Activated CD4-positive, alpha-beta T cell treated with anti-CD3 and anti-CD28 coated beads, Interleukin-2, amount 50 U/mL, for 1 hour (primary cell): ENCODE measurements at regions not wholly inside any gene's neighbourhood (a gene's known extent, or its start where the extent isn't known, plus 50 kb on each side); places are given as distances from the start of the nearest gene placed in this dataset.
"Not testable (repeated sequence)": the region's sequence is repeated elsewhere in the genome, so short reads cannot be mapped to it uniquely, and the experiment has no call there.

ENCODE experiments used
- DNase-seq: peaks from one replicate; pipeline ENCODE4 v3.0.0-alpha.2; 2020

- DNase-seq = no peak
Observed at GRCh38 chr16:86337581-86338402, 172.5 kb upstream of the FOXF1 start.

- DNase-seq = no peak
Observed at GRCh38 chr16:86338403-86339115, 171.8 kb upstream of the FOXF1 start.

GRCh38 chr16:86342161-86342834, 168.0 kb upstream of the FOXF1 start:
- no peak for DNase-seq

- no peak for DNase-seq
Observed at GRCh38 chr16:86343027-86343795, 167.1 kb upstream of the FOXF1 start.

GRCh38 chr16:86343796-86344585, 166.3 kb upstream of the FOXF1 start:
- no peak for DNase-seq

- no peak for DNase-seq
Observed at GRCh38 chr16:86344586-86344871, 165.8 kb upstream of the FOXF1 start.

- no peak for DNase-seq
Observed at GRCh38 chr16:86344881-86345280, 165.4 kb upstream of the FOXF1 start.

- DNase-seq = no peak
Observed at GRCh38 chr16:86345516-86345915, 164.8 kb upstream of the FOXF1 start.

GRCh38 chr16:86346034-86346433, 164.3 kb upstream of the FOXF1 start:
- no peak for DNase-seq

GRCh38 chr16:86347090-86347489, 163.2 kb upstream of the FOXF1 start:
- DNase-seq = no peak

- no peak for DNase-seq
Observed at GRCh38 chr16:86347916-86348555, 162.3 kb upstream of the FOXF1 start.

GRCh38 chr16:86349338-86349900, 160.9 kb upstream of the FOXF1 start:
- no peak for DNase-seq

GRCh38 chr16:86350289-86350688, 160.0 kb upstream of the FOXF1 start:
- no peak for DNase-seq

GRCh38 chr16:86351041-86351784, 159.1 kb upstream of the FOXF1 start:
- DNase-seq = no peak

GRCh38 chr16:86351785-86352139, 158.6 kb upstream of the FOXF1 start:
- DNase-seq = not testable (repeated sequence)

GRCh38 chr16:86353148-86353547, 157.2 kb upstream of the FOXF1 start:
- no peak for DNase-seq

- DNase-seq = no peak
Observed at GRCh38 chr16:86353948-86354347, 156.4 kb upstream of the FOXF1 start.

GRCh38 chr16:86354641-86355513, 155.4 kb upstream of the FOXF1 start:
- DNase-seq = no peak

- no peak for DNase-seq
Observed at GRCh38 chr16:86355531-86355930, 154.8 kb upstream of the FOXF1 start.

- no peak for DNase-seq
Observed at GRCh38 chr16:86355951-86356350, 154.4 kb upstream of the FOXF1 start.
